ENCODE measurements at regions not wholly inside any gene's neighbourhood (a gene's known extent, or its start where the extent isn't known, plus 50 kb on each side); places are given as distances from the start of the nearest gene placed in this dataset.

DNA sequence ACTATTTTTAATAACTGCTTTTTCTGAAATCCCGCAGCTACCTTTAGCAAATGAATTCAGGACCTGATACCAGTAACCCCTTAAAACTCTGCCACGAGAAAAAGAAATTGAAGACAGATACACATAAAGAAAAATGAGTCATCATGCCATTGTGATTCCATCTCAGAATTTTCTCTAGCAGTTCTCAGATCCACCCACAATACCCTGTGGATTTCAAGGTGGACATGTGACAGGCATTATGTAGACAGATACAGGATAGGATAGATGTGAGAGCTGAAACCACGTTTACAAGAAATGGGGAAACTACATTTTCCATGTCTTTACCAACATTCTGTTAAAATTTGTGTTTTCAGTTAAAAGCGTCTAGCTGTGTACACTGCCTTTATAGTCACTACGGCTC lies 291.9 kb upstream of the NR2F2 start:
- POLR2A ChIA-PET (ENCODE audit: partially characterized antibody): no interaction called here
- Histone ChIP-seq H3K4me1 (replicated peaks in 1 of 4; ENCODE audit: control insufficient read depth in 3 of 4, insufficient read depth in 4 of 4, low read length in 3 of 4) (peaks cover 0 to 5% (median 2%) of the 10 kb centered on the region in 4 experiments; a peak in 2 of 7 replicates), H2BK20ac (ENCODE audit: low read length) (no peak overlapping the region), H3K9me3 (ENCODE audit: insufficient read depth in 2 of 2, low read depth in 1 of 2, low read length in 1 of 2) (no peaks in the 10 kb centered on the region), H3K36me3 (ENCODE audit: control insufficient read depth in 2 of 4, insufficient read depth in 4 of 4, low read length in 3 of 4) (no peaks in the 10 kb centered on the region), H3K4ac (replicated peaks; ENCODE audit: insufficient read length, low read depth, low read length) (no peak overlapping the region), H3K4me2 (ENCODE audit: insufficient read depth in 1 of 2, low read depth in 2 of 2, low read length in 2 of 2) (no peak overlapping the region), H3K79me2 (ENCODE audit: control insufficient read depth in 1 of 2, insufficient read depth in 2 of 2, low read length in 2 of 2) (no peaks in the 10 kb centered on the region), H3K23ac (ENCODE audit: insufficient read length) (no peak overlapping the region), H2BK5ac (ENCODE audit: low read depth, low read length) (no peak overlapping the region), H2AK5ac (ENCODE audit: low read depth, low read length) (no peak overlapping the region), H3K79me1 (ENCODE audit: low read depth, low read length) (no peaks in the 10 kb centered on the region), H4K91ac (replicated peaks; ENCODE audit: insufficient read length, low read length) (no peak overlapping the region), H3K18ac (ENCODE audit: extremely low read depth, low read length) (no peak overlapping the region), H3K9ac (replicated peaks in 1 of 4; ENCODE audit: extremely low read depth in 1 of 4, low read depth in 3 of 4, low read length in 3 of 4) (no peak overlapping the region), H2AFZ (ENCODE audit: low read length) (no peak overlapping the region), H4K8ac (ENCODE audit: extremely low read depth, insufficient read depth, low read length) (no peak overlapping the region), H3K27ac (ENCODE audit: low read depth, low read length) (no peak overlapping the region), H3K27me3 (replicated peaks in 1 of 4; ENCODE audit: control insufficient read depth in 3 of 4, extremely low read depth in 1 of 4, insufficient read depth in 3 of 4, low read length in 3 of 4) (peaks cover 0 to 2% (median 0%) of the 10 kb centered on the region in 4 experiments; a peak in 2 of 7 replicates), H2BK120ac (replicated peaks; ENCODE audit: low read depth, low read length) (no peak overlapping the region), H2BK12ac (ENCODE audit: low read depth, low read length) (no peak overlapping the region), H3K56ac (replicated peaks; ENCODE audit: insufficient read length, low read depth, low read length) (no peak overlapping the region), H4K20me1 (replicated peaks in 1 of 2; ENCODE audit: control insufficient read depth in 1 of 2, insufficient read depth in 2 of 2, low read length in 2 of 2) (no peaks in the 10 kb centered on the region), H3K23me2 (ENCODE audit: low read depth, low read length) (no peaks in the 10 kb centered on the region), H2BK15ac (ENCODE audit: low read length) (no peak overlapping the region), H4K5ac (ENCODE audit: insufficient read length, low read depth, low read length) (no peak overlapping the region), H3K4me3 (ENCODE audit: extremely low read depth in 1 of 4, insufficient read depth in 2 of 4, low read depth in 3 of 4, low read length in 4 of 4) (no peak overlapping the region), H3K14ac (ENCODE audit: insufficient read length) (no peak overlapping the region)
- CTCF ChIA-PET (ENCODE audit: partially characterized antibody): interaction anchor here (1.4 kb wide), 1 partner anchor 10 kb away, joined by 4 read pairs; no protein-coding TSS in a partner anchor
- FAIRE-seq (no peak), DNase-seq (ENCODE audit: low read depth in 1 of 2, low spot score in 2 of 2) (no peak)
- TF ChIP-seq JUND (IDR thresholded peaks at IDR 0.05; ENCODE audit: low read length) (no peak), POLR2A (IDR thresholded peaks at IDR 0.05; ENCODE audit: control extremely low read depth in 1 of 2, low read depth in 2 of 2, low read length in 2 of 2) (no peak), JUN (IDR thresholded peaks at IDR 0.05; ENCODE audit: low read depth, low read length) (no peak), GABPA (IDR thresholded peaks at IDR 0.05; ENCODE audit: borderline replicate concordance, insufficient read depth, low read length) (no peak), SRF (IDR thresholded peaks at IDR 0.05; ENCODE audit: low read depth, low read length) (no peak), CHD2 (IDR thresholded peaks at IDR 0.05; ENCODE audit: low read length) (no peak), NRF1 (IDR thresholded peaks at IDR 0.05; ENCODE audit: low read depth, low read length) (no peak), TAF7 (optimal IDR thresholded peaks at IDR 0.05; ENCODE audit: borderline replicate concordance, low read depth, low read length) (no peak), TEAD4 (IDR thresholded peaks at IDR 0.05; ENCODE audit: low read depth, low read length) (no peak), BRCA1 (IDR thresholded peaks at IDR 0.05; ENCODE audit: low read depth, low read length) (no peak), POLR2AphosphoS5 (IDR thresholded peaks at IDR 0.05; ENCODE audit: low read depth, low read length) (no peak)
- TF ChIP-seq, protein P1, sequence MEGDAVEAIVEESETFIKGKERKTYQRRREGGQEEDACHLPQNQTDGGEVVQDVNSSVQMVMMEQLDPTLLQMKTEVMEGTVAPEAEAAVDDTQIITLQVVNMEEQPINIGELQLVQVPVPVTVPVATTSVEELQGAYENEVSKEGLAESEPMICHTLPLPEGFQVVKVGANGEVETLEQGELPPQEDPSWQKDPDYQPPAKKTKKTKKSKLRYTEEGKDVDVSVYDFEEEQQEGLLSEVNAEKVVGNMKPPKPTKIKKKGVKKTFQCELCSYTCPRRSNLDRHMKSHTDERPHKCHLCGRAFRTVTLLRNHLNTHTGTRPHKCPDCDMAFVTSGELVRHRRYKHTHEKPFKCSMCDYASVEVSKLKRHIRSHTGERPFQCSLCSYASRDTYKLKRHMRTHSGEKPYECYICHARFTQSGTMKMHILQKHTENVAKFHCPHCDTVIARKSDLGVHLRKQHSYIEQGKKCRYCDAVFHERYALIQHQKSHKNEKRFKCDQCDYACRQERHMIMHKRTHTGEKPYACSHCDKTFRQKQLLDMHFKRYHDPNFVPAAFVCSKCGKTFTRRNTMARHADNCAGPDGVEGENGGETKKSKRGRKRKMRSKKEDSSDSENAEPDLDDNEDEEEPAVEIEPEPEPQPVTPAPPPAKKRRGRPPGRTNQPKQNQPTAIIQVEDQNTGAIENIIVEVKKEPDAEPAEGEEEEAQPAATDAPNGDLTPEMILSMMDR (IDR thresholded peaks at IDR 0.05; ENCODE audit: control extremely low read depth in 1 of 3, insufficient read depth in 1 of 3, low read depth in 1 of 3, low read length in 3 of 3): no peak
- 87% methylated on average over 5 of the region's 5 CpGs; no CpG with 5 or more reads in 1 of the 2 experiments for WGBS, 2 experiments (ENCODE audit: extremely low coverage in 1 of 2, insufficient coverage in 1 of 2, insufficient read length in 1 of 2, insufficient replicate concordance in 2 of 2, low coverage in 1 of 2, low lambda C conversion rate in 2 of 2, missing lambda C conversion rate in 1 of 2)

Measured in H1 (cell line).